NCI-H345 (cell line): ENCODE measurements at regions not wholly inside any gene's neighbourhood (a gene's known extent, or its start where the extent isn't known, plus 50 kb on each side); places are given as distances from the start of the nearest gene placed in this dataset.
A peak's percentile ranks its signal among the peaks of the same experiment; 100 is the strongest.

Experiments used
- DNase-seq: peaks from one replicate; lab custom pipeline; 2025; lab: John Stamatoyannopoulos, UW

DNA sequence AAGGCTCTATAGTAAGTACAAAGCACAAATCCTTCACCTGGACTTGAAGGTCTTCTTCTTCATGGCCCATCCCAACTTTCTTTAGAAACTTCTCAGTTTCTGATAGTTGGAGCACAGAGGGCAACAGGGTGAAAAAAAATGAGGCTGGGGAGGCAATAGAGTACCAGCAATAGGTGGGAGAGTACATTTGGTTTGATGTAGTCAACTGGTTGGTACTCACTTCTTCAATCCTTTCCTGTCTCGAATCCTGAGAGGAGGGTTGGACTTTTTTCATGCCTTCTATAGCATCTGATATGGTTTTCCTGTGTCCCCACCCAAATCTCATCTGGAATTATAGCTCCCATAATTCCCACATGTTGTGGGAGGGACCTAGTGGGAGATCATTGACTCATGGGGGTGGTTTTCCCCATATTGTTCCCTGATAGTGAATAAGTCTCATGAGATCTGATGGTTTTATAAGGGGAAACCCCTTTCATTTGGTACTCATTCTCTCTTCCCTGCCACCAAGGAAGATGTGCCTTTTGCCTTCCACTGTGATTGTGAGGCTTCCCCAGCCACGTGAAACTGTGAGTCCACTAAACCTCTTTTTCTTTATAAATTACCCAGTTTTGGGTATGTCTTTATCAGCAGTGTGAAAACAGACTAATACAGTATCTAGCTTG lies 75.9 kb upstream of the LCLAT1 start:
- DNase-seq = no peak

DNA sequence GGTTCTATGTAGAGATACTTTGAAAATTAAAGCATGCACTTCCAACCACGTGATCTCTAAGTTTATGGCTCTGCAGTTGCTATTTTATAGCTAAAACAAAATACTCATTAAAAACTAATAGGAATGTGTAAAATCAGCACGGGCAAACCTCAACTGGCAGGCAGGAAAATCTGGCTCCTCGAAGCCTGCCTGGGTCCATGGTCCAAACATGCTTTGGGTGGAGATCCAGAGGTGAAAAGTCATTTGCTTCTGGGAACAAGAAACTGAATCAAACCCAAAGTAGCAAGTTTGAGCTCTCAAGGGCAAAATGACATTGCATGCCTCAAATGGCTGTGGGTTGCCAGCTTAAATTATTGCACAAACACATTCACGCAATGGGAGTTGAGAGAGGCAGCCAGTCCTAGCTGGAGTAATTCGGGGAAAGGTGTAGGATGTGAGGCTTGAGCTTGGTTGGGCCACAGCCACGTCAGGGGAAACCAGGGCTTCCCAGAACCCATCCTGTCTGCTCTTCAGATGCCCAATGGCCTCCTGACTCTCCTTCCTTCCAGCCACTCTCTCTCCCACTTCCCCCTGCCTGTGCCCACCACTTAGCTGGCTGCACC lies 75.2 kb upstream of the LCLAT1 start:
- DNase-seq = no peak

DNA sequence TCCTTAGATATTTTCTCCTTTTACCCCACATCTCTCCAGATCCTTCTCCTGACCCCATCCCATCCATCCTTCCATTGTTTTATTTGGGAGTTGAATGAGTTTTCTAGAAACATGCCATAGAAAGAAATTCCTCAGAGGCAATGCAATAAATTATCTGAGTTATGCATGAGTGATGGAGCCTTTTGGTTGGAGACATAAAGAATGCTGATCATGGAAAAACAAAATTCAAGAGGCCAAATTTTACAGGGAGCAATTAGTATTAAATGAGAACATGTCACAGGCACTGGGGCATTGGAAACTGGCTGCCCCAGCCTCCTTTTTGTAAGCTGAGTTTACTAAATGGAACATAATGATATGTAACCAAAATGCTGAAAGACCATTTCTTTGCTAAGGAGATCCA lies 74.2 kb upstream of the LCLAT1 start:
- DNase-seq = no peak

GRCh38 chr2:30373881-30374302 lies 73.2 kb upstream of the LCLAT1 start:
- DNase-seq = no peak

DNA sequence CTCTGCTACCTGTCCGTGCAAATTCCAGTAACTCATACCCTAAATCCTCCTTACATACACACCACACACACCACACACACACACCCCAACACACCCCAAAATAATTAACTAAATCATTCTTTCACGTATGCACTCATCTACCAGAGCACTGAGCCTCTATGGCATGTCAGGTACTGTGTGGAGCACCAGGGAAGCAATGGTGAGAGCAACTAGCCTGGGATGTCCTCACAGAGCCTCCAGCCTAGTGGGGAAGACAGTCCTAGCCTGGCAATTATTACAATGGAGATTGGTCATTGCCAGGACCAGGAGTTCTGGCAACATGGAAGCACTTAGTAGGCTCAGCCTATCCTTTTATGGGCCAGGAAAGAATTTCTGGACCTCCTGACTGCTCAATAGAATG lies 72.7 kb upstream of the LCLAT1 start:
- DNase-seq = no peak

GRCh38 chr2:30375915-30376314 lies 71.1 kb upstream of the LCLAT1 start:
- DNase-seq = no peak

DNA sequence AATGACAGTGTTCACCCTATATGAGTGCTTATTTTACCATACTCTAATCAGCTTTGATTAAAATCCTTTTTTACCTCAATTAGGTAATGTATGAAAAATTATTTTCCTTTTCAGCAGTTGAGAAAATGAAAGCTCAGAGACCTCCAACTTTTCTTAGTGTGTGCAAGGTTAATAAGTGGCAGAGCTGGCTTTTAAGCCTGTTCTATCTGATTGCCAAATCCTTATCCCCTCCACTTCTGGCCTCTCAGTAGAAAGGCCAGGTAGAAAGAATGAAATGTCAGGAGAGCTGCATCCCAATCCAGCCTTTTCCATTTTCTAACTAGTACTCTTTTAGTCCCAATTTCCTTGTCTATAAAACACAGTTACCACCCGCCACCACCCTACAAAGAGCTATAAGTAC lies 67.6 kb upstream of the LCLAT1 start:
- no peak for DNase-seq

DNA sequence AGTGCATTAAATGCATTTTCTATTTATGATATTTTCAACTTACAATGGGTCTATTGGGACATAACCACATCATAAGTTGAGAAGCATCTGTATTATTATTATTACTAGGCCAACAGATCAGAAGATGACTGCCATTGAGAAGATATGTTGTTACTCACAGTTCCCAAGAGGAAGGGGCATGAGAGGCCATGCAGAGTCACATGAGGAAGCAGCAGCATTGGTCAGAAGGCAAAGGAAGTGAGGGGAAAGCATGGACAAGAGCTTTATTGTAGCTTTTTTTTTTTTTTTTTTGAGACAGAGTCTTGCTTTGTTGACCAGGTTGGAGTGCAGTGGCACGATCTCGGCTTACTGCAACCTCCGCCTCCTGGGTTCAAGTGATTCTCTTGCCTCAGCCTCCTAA lies 66.2 kb upstream of the LCLAT1 start:
- DNase-seq = no peak

DNA sequence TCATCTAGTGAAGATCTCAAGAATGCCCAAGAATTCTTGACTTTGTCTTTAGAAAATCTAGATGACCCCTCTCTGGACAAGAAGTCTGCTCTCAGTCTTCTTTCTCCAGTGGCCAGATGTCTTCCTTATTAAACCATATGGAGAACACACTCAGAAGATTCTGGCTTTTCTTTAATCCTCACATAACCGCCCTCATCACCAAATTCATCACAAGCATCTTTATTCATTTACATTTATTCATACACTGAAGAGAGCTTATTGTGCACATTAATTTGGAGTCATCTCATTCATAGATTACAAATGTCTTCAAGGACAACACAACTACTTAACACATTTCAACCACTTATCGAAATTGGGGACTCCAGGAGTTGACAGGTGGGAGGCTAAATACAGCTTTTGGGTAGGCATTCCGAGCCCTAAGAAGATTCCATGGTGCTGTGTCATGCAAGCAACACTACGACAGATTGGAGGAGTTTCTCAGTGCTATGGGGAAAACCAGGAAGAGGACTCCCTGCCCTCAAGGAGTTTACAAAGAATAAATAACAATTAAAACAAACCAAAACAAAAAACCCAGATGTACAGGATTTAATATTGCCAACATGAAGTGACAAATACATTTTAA lies 64.8 kb upstream of the LCLAT1 start:
- DNase-seq = no peak

GRCh38 chr2:30382995-30383394 lies 64.1 kb upstream of the LCLAT1 start:
- peak; percentile 86 for DNase-seq

DNA sequence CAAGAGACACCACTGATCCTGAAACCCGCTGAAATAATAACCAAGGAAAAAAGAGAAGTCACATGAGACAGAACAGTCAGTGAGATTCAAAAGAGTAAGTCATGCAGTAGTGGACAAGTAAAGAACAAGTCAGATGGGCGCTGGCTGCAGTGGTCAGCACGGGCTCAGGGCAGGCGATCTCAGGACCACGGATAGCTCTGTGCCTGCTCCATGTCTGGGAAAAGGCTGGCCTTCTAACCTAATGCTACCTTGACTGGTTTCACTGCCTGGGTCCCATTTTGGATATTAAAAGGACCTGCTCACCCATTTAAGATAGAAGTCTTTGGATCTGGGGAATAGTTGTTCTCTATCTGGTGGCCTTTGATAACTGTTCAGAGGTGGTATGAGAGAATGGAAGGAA lies 61.7 kb upstream of the LCLAT1 start:
- no peak for DNase-seq

DNA sequence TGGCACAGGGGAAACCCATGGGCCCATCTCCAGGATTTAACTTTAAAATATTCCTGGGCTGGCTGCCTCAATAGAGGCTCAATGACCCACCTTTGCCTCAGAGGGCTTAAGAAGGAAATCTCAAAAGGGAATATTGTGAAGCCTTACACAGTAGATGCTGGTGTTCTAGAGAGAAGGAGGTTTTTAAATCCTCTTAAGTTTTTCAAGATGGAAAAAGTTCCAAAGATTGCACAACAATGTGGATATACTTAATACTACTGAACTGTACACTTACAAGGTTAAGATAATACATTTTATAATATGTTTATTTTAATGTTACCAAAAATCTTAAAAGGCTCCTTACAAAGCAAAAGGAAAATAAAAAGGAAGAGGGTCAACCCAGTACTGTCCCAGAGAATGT lies 54.9 kb upstream of the LCLAT1 start:
- DNase-seq = no peak

GRCh38 chr2:30393510-30393909 lies 53.5 kb upstream of the LCLAT1 start:
- no peak for DNase-seq

- DNase-seq = peak; percentile 48
Measured at GRCh38 chr2:30394096-30394495, 53.0 kb upstream of the LCLAT1 start.

GRCh38 chr2:30396436-30397232 lies 50.4 kb upstream of the LCLAT1 start:
- no peak for DNase-seq
